GM13976 (cell line): ENCODE measurements at regions not wholly inside any gene's neighbourhood (a gene's known extent, or its start where the extent isn't known, plus 50 kb on each side); places are given as distances from the start of the nearest gene placed in this dataset.
A peak's percentile ranks its signal among the peaks of the same experiment; 100 is the strongest.

ENCODE experiments used
- DNase-seq: peaks from one replicate; pipeline ENCODE4 v3.0.0; 2012; ENCODE audit warnings: low spot score
- CTCF ChIP-seq: IDR thresholded peaks from 2 replicates; pipeline ENCODE4 v1.5.1; 2012; ENCODE audit warnings: borderline replicate concordance, mild to moderate bottlenecking; ENCODE audit not compliant: insufficient read depth; ENCODE audit errors: extremely low read depth, missing control alignments, control extremely low read depth
- in situ Hi-C: fragments of 300-500 bp; cut with MboI; formaldehyde crosslinking; loops from one replicate; pipeline ENCODE4 v1.12.0; 2022; ENCODE audit warnings: low sequenced_read_pairs, mixed read lengths, inconsistent platforms; ENCODE audit not compliant: unreplicated experiment

GRCh38 chr21:34022627-34023335, 50.6 kb upstream of the MRPS6 start:
- no peak for TF ChIP-seq CTCF
- in situ Hi-C loops, result no loop called here
- no peak for DNase-seq

- DNase-seq, result no peak
- in situ Hi-C loops, result no loop called here
- TF ChIP-seq CTCF, result no peak
These were observed 51.7 kb upstream of the MRPS6 start for GRCh38 chr21:34021726-34022125.

GRCh38 chr21:34020983-34021553, 52.3 kb upstream of the MRPS6 start:
- DNase-seq, result no peak
- TF ChIP-seq CTCF, result no peak
- in situ Hi-C loops, result no loop called here

- DNase-seq, result peak; percentile 21
- in situ Hi-C loops, result no loop called here
- no peak for TF ChIP-seq CTCF
These were observed 53.2 kb upstream of the MRPS6 start for GRCh38 chr21:34020005-34020847.

GRCh38 chr21:34019402-34019801, 54.0 kb upstream of the MRPS6 start:
- TF ChIP-seq CTCF, result no peak
- DNase-seq, result no peak
- in situ Hi-C loops, result no loop called here

- TF ChIP-seq CTCF, result no peak
- no peak for DNase-seq
- in situ Hi-C loops, result no loop called here
These were observed 54.5 kb upstream of the MRPS6 start for GRCh38 chr21:34018910-34019309.
